ENCODE measurements at regions not wholly inside any gene's neighbourhood (a gene's known extent, or its start where the extent isn't known, plus 50 kb on each side); places are given as distances from the start of the nearest gene placed in this dataset.

- TF ChIP-seq CTCF (conservative IDR thresholded peaks at IDR 0.05; ENCODE audit: low read depth in 2 of 2) (no peak), POLR2AphosphoS5 (IDR thresholded peaks at IDR 0.05; ENCODE audit: low read depth) (no peak), EZH2 (IDR thresholded peaks at IDR 0.05; ENCODE audit: low read depth, unreplicated experiment) (no peak), REST (IDR thresholded peaks at IDR 0.05; ENCODE audit: unreplicated experiment) (no peak), ZNF462 (CRISPR knock-in tag; IDR thresholded peaks at IDR 0.05) (no peak), ETS1 (IDR thresholded peaks at IDR 0.05) (no peak), EZH2phosphoT487 (IDR thresholded peaks at IDR 0.05; ENCODE audit: unreplicated experiment) (no peak), ZNF331 (CRISPR knock-in tag; IDR thresholded peaks at IDR 0.05; ENCODE audit: low read depth) (no peak), JUNB (IDR thresholded peaks at IDR 0.05; ENCODE audit: unreplicated experiment) (no peak)
Observed at GRCh38 chr7:115548756-115549155, 481.8 kb downstream of the TFEC start.
